H9 (cell line): ENCODE measurements at regions not wholly inside any gene's neighbourhood (a gene's known extent, or its start where the extent isn't known, plus 50 kb on each side); places are given as distances from the start of the nearest gene placed in this dataset.

ENCODE experiments used
- DNase-seq: peaks from one replicate; pipeline ENCODE4 v3.0.0-alpha.2; 2017
- H2AFZ ChIP-seq: one replicate; pipeline ENCODE4 v1.6.1; 2013; ENCODE audit warnings: mild to moderate bottlenecking, low read length, control low read depth, moderate library complexity
- H2AK5ac ChIP-seq: 2 replicates; pipeline ENCODE4 v1.6.1; 2013; ENCODE audit warnings: low read length, control low read depth, mixed read lengths; ENCODE audit not compliant: insufficient read length
- H2BK120ac ChIP-seq: one replicate; pipeline ENCODE4 v1.6.1; 2013; ENCODE audit warnings: low read depth, mild to moderate bottlenecking, low read length, control low read depth, inconsistent platforms; ENCODE audit not compliant: poor library complexity, severe bottlenecking
- H2BK12ac ChIP-seq: 2 replicates; pipeline ENCODE4 v1.6.1; 2013; ENCODE audit warnings: low read length, control low read depth, mixed read lengths, low read depth; ENCODE audit not compliant: insufficient read length
- H2BK15ac ChIP-seq: 2 replicates; pipeline ENCODE4 v1.6.1; 2013; ENCODE audit warnings: low read depth, low read length, control low read depth
- H2BK20ac ChIP-seq: one replicate; pipeline ENCODE4 v1.6.1; 2013; ENCODE audit warnings: low read depth, mild to moderate bottlenecking, low read length, control low read depth, inconsistent platforms; ENCODE audit not compliant: poor library complexity, severe bottlenecking
- H2BK5ac ChIP-seq: 2 replicates; pipeline ENCODE4 v1.6.1; 2013; ENCODE audit warnings: low read length, control low read depth, mixed read lengths; ENCODE audit not compliant: insufficient read length
- H3K14ac ChIP-seq: 2 replicates; pipeline ENCODE4 v1.6.1; 2013; ENCODE audit warnings: low read length, control low read depth; ENCODE audit not compliant: insufficient read depth
- H3K18ac ChIP-seq: 2 replicates; pipeline ENCODE4 v1.6.1; 2013; ENCODE audit warnings: low read depth, mild to moderate bottlenecking, mixed read lengths, low read length, control low read depth; ENCODE audit not compliant: insufficient read length
- H3K23ac ChIP-seq: 2 replicates; pipeline ENCODE4 v1.6.1; 2013; ENCODE audit warnings: low read length, control low read depth, mixed read lengths, low read depth; ENCODE audit not compliant: insufficient read length
- H3K23me2 ChIP-seq: 2 replicates; pipeline ENCODE4 v1.6.1; 2013; ENCODE audit warnings: low read depth, mild to moderate bottlenecking, mixed read lengths, low read length, control low read depth; ENCODE audit not compliant: insufficient read length, poor library complexity, severe bottlenecking
- H3K27ac ChIP-seq: 2 replicates; pipeline ENCODE4 v1.5.1; 2013; ENCODE audit warnings: low read length, control low read depth, mixed read lengths, low read depth; ENCODE audit not compliant: insufficient read length
- H3K27me3 ChIP-seq: 2 replicates; pipeline ENCODE4 v1.6.1; 2013; ENCODE audit warnings: low read length, control low read depth, inconsistent platforms; ENCODE audit not compliant: insufficient read depth
- H3K4ac ChIP-seq: 2 replicates; pipeline ENCODE4 v1.6.1; 2013; ENCODE audit warnings: low read depth, mild to moderate bottlenecking, control low read depth, inconsistent platforms, low read length, moderate library complexity
- H3K4me1 ChIP-seq: 2 replicates; pipeline ENCODE4 v1.6.1; 2013; ENCODE audit warnings: low read length, control low read depth, inconsistent platforms; ENCODE audit not compliant: insufficient read depth
- H3K4me2 ChIP-seq: 2 replicates; pipeline ENCODE4 v1.6.1; 2013; ENCODE audit warnings: low read length, control low read depth, mixed read lengths; ENCODE audit not compliant: insufficient read length, insufficient read depth
- H3K56ac ChIP-seq: 2 replicates; pipeline ENCODE4 v1.6.1; 2013; ENCODE audit warnings: low read depth, mild to moderate bottlenecking, mixed read lengths, low read length, control low read depth; ENCODE audit not compliant: insufficient read length
- H3K79me1 ChIP-seq: 2 replicates; pipeline ENCODE4 v1.6.1; 2013; ENCODE audit warnings: low read depth, mild to moderate bottlenecking, moderate library complexity, low read length, control low read depth, inconsistent platforms; ENCODE audit not compliant: insufficient read depth, poor library complexity, severe bottlenecking
- H3K79me2 ChIP-seq: 2 replicates; pipeline ENCODE4 v1.6.1; 2013; ENCODE audit warnings: low read length, control low read depth, inconsistent platforms; ENCODE audit not compliant: insufficient read depth
- H3K9ac ChIP-seq: 2 replicates; pipeline ENCODE4 v1.6.1; 2013; ENCODE audit warnings: low read length, control low read depth, mixed read lengths; ENCODE audit not compliant: insufficient read length; ENCODE audit errors: extremely low read depth
- H3K9me3 ChIP-seq: one replicate; pipeline ENCODE4 v1.6.1; 2013; ENCODE audit warnings: low read depth, low read length, inconsistent platforms; ENCODE audit not compliant: control insufficient read depth
- H3T11ph ChIP-seq: one replicate; pipeline ENCODE4 v1.6.1; 2013; ENCODE audit warnings: mild to moderate bottlenecking, low read length, control low read depth, inconsistent platforms
- H4K20me1 ChIP-seq: one replicate; pipeline ENCODE4 v1.6.1; 2013; ENCODE audit not compliant: control insufficient read depth, insufficient read length, insufficient read depth
- H4K5ac ChIP-seq: 2 replicates; pipeline ENCODE4 v1.6.1; 2013; ENCODE audit warnings: low read depth, mild to moderate bottlenecking, mixed read lengths, low read length, control low read depth; ENCODE audit not compliant: insufficient read length
- H4K8ac ChIP-seq: replicated peaks from 2 replicates; pipeline ENCODE4 v1.6.1; 2013; ENCODE audit warnings: low read length, control low read depth, mixed read lengths, low read depth; ENCODE audit not compliant: insufficient read length
- H4K91ac ChIP-seq: 2 replicates; pipeline ENCODE4 v1.6.1; 2013; ENCODE audit warnings: low read depth, mild to moderate bottlenecking, moderate library complexity, mixed read lengths, low read length, control low read depth; ENCODE audit not compliant: insufficient read length
- H3K27ac Mint-ChIP-seq, 3 experiments: 2 replicates in 2 of 3; 3 replicates in 1 of 3; pipeline ENCODE4 v1.8.0; 2020 to 2021; ENCODE audit warnings: mixed read lengths in 3 of 3, mild to moderate bottlenecking in 1 of 3, moderate library complexity in 1 of 3
- H3K27me3 Mint-ChIP-seq: 2 replicates; pipeline ENCODE4 v1.8.0; 2021; ENCODE audit warnings: low read depth, mild to moderate bottlenecking, moderate library complexity, mixed read lengths
- H3K36me3 Mint-ChIP-seq, 3 experiments: 2 replicates in 2 of 3; 3 replicates in 1 of 3; pipeline ENCODE4 v1.8.0; 2020 to 2021; ENCODE audit warnings: low read depth in 3 of 3, mixed read lengths in 3 of 3; ENCODE audit not compliant: insufficient read depth in 1 of 3
- H3K4me1 Mint-ChIP-seq, 2 experiments: 2 replicates each; pipeline ENCODE4 v1.8.0; 2020; ENCODE audit warnings: mixed read lengths in 2 of 2
- H3K4me3 Mint-ChIP-seq, 2 experiments: 2 replicates in 1 of 2; 3 replicates in 1 of 2; pipeline ENCODE4 v1.8.0; 2020 to 2021; ENCODE audit warnings: mild to moderate bottlenecking in 2 of 2, mixed read lengths in 2 of 2, moderate library complexity in 1 of 2
- H3K9me3 Mint-ChIP-seq, 2 experiments: 2 replicates in 1 of 2; 3 replicates in 1 of 2; pipeline ENCODE4 v1.8.0; 2020; ENCODE audit warnings: mild to moderate bottlenecking in 2 of 2, mixed read lengths in 2 of 2, moderate library complexity in 1 of 2
- WGBS: extraction: QIAGEN DNeasy Blood & Tissue Kit; methylation state at CpG from one replicate; pipeline ENCODE4 v1.1.7; 2013; ENCODE audit warnings: missing lambda C conversion rate, low lambda C conversion rate, mixed read lengths; ENCODE audit not compliant: insufficient read length; ENCODE audit errors: extremely low coverage; 5-methylcytosine and 5-hydroxymethylcytosine counted together
- TF ChIP-seq, protein P1 (sequence below): fragments of 200-600 bp; sonication (generic); conservative IDR thresholded peaks from 3 replicates; pipeline ENCODE4 v1.8.0; 2021; ENCODE audit warnings: antibody characterized with exemption, mild to moderate bottlenecking

DNA sequence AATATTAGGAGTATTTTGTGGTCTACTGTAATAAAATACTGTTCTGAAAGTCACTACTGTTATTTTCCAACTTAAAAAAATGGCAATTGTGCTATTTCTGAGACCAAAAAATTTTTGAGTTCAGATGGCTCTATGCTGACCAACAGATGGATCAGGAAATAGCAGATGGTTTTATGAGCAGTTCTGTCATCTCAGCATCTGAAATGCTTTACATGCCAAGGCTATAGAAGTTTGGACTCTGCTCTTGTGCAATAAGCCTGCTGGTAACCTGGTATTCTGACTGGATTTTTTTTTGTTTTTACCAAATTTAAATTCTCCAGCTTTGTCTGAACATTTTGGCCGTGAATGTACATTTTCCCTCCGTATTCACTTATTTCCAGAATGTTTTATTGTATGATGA lies 1127.5 kb downstream of the GRIK2 start:
- H2BK120ac ChIP-seq, result no peak overlapping the region
- no CpG with 5 or more reads among the region's 2 CpGs for WGBS
- H4K91ac ChIP-seq, result no peak overlapping the region
- no peak overlapping the region for H3T11ph ChIP-seq
- no peaks in the 10 kb centered on the region for H3K79me2 ChIP-seq
- H3K4me1 ChIP-seq, result no peaks in the 10 kb centered on the region
- H2BK20ac ChIP-seq, result no peak overlapping the region
- no peak overlapping the region for H3K14ac ChIP-seq
- no peaks in the 10 kb centered on the region for H3K36me3 Mint-ChIP-seq
- no peak overlapping the region for H2BK15ac ChIP-seq
- H3K27me3 ChIP-seq, result no peaks in the 10 kb centered on the region
- H3K27ac Mint-ChIP-seq, result no peak overlapping the region
- no peak overlapping the region for H3K4ac ChIP-seq
- no peak overlapping the region for H3K9ac ChIP-seq
- no peak overlapping the region for H3K56ac ChIP-seq
- H4K8ac ChIP-seq, result no peak overlapping the region
- no peak overlapping the region for H2BK12ac ChIP-seq
- no peak overlapping the region for H2BK5ac ChIP-seq
- no peaks in the 10 kb centered on the region; the same call in 1 of the 2 replicates for H3K27me3 Mint-ChIP-seq
- no peak overlapping the region for H2AFZ ChIP-seq
- no peak overlapping the region for H4K5ac ChIP-seq
- H3K27ac ChIP-seq, result no peak overlapping the region
- TF ChIP-seq, protein P1, sequence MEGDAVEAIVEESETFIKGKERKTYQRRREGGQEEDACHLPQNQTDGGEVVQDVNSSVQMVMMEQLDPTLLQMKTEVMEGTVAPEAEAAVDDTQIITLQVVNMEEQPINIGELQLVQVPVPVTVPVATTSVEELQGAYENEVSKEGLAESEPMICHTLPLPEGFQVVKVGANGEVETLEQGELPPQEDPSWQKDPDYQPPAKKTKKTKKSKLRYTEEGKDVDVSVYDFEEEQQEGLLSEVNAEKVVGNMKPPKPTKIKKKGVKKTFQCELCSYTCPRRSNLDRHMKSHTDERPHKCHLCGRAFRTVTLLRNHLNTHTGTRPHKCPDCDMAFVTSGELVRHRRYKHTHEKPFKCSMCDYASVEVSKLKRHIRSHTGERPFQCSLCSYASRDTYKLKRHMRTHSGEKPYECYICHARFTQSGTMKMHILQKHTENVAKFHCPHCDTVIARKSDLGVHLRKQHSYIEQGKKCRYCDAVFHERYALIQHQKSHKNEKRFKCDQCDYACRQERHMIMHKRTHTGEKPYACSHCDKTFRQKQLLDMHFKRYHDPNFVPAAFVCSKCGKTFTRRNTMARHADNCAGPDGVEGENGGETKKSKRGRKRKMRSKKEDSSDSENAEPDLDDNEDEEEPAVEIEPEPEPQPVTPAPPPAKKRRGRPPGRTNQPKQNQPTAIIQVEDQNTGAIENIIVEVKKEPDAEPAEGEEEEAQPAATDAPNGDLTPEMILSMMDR, result no peak
- no peaks in the 10 kb centered on the region for H3K9me3 ChIP-seq
- H3K4me1 Mint-ChIP-seq, result no peaks in the 10 kb centered on the region
- no peak overlapping the region for H2AK5ac ChIP-seq
- H3K79me1 ChIP-seq, result no peaks in the 10 kb centered on the region
- H3K4me3 Mint-ChIP-seq, result no peak overlapping the region
- no peak overlapping the region for H3K18ac ChIP-seq
- DNase-seq, result no peak
- no peak overlapping the region for H3K4me2 ChIP-seq
- H4K20me1 ChIP-seq, result no peaks in the 10 kb centered on the region
- no peak overlapping the region for H3K23ac ChIP-seq
- H3K23me2 ChIP-seq, result no peaks in the 10 kb centered on the region
- H3K9me3 Mint-ChIP-seq, result no peaks in the 10 kb centered on the region
